ENCODE measurements at regions not wholly inside any gene's neighbourhood (a gene's known extent, or its start where the extent isn't known, plus 50 kb on each side); places are given as distances from the start of the nearest gene placed in this dataset.

DNA sequence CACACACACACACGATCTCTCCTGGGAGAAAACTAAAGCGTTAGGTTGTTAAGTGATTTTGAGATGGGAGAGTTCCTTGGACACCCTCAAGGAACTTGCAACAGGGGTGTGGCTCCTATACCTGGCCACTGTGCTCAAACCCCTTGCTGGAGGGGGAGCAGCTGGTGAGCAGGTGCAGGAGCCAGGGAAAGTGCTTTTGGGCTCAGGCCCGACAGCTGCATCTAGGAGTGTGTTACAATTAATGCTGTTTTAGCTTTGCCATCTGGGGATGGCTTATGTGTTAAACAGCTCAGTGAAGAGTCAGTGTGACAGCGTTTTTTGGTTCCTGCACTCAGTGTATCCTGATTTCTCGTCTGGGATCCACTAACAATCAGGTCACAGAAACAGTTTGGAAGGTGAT, 510.8 kb downstream of the TRIB2 start:
- no peaks in the 10 kb centered on the region for H3K79me2 ChIP-seq (ENCODE audit: insufficient read depth, low read length)
- TF ChIP-seq EZH2phosphoT487 (conservative IDR thresholded peaks at IDR 0.05; ENCODE audit: low read length) = no peak
- TF ChIP-seq, protein P1, sequence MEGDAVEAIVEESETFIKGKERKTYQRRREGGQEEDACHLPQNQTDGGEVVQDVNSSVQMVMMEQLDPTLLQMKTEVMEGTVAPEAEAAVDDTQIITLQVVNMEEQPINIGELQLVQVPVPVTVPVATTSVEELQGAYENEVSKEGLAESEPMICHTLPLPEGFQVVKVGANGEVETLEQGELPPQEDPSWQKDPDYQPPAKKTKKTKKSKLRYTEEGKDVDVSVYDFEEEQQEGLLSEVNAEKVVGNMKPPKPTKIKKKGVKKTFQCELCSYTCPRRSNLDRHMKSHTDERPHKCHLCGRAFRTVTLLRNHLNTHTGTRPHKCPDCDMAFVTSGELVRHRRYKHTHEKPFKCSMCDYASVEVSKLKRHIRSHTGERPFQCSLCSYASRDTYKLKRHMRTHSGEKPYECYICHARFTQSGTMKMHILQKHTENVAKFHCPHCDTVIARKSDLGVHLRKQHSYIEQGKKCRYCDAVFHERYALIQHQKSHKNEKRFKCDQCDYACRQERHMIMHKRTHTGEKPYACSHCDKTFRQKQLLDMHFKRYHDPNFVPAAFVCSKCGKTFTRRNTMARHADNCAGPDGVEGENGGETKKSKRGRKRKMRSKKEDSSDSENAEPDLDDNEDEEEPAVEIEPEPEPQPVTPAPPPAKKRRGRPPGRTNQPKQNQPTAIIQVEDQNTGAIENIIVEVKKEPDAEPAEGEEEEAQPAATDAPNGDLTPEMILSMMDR (IDR thresholded peaks at IDR 0.05; ENCODE audit: insufficient read depth, low read length, poor library complexity, severe bottlenecking) = no peak

DNA sequence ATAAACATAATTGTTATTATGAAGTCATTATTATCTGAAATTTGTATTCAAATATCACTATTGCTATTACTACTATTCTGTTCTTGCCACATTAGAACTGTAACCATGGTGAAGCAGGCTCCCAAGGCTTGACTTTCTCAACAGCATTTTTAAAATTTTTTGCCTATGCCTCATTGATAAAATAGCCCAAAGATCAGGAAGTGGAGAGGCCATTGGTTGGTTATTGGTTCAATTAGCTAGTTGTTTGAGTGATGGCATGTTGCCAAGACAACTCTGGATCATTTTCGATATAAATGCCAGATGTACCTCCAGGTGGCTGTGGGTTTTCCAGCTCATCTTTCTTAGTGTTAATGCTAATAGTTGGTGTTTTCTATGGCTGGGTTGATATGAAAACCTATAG, 513.5 kb downstream of the TRIB2 start:
- Histone ChIP-seq H3K27me3 (ENCODE audit: low read length) (no peaks in the 10 kb centered on the region), H2AFZ (ENCODE audit: low read depth, low read length, severe bottlenecking) (no peak overlapping the region), H3K4me2 (ENCODE audit: low read depth, low read length, poor library complexity, severe bottlenecking) (no peak overlapping the region), H3K9me3 (ENCODE audit: insufficient read depth, low read length) (no peaks in the 10 kb centered on the region), H4K20me1 (ENCODE audit: low read depth, low read length) (no peaks in the 10 kb centered on the region), H3K9me2 (replicated peaks; ENCODE audit: insufficient read depth, low read length) (no peaks in the 10 kb centered on the region), H3K79me2 (ENCODE audit: insufficient read depth, low read length) (no peaks in the 10 kb centered on the region), H3K27ac (ENCODE audit: low read depth, low read length) (no peak overlapping the region), H3K36me3 (ENCODE audit: low read length) (no peaks in the 10 kb centered on the region), H3K9ac (ENCODE audit: low read length) (no peak overlapping the region), H3F3A (ENCODE audit: insufficient read depth) (no peaks in the 10 kb centered on the region), H3K4me3 (ENCODE audit: insufficient read depth, low read length, poor library complexity, severe bottlenecking) (no peak overlapping the region)
- TF ChIP-seq, protein P1 (IDR thresholded peaks at IDR 0.05; ENCODE audit: insufficient read depth, low read length, poor library complexity, severe bottlenecking) = no peak
- no peak for TF ChIP-seq EZH2phosphoT487 (conservative IDR thresholded peaks at IDR 0.05; ENCODE audit: low read length)

More for the DNA sequence above, 510.8 kb downstream of the TRIB2 start:
- Histone ChIP-seq H3K36me3 (ENCODE audit: low read length) (no peaks in the 10 kb centered on the region), H3K9ac (ENCODE audit: low read length) (no peak overlapping the region), H4K20me1 (ENCODE audit: low read depth, low read length) (no peaks in the 10 kb centered on the region), H3K4me3 (ENCODE audit: insufficient read depth, low read length, poor library complexity, severe bottlenecking) (no peak overlapping the region), H3K9me2 (replicated peaks; ENCODE audit: insufficient read depth, low read length) (no peaks in the 10 kb centered on the region), H3K27me3 (ENCODE audit: low read length) (no peaks in the 10 kb centered on the region), H3K4me2 (ENCODE audit: low read depth, low read length, poor library complexity, severe bottlenecking) (no peak overlapping the region), H2AFZ (ENCODE audit: low read depth, low read length, severe bottlenecking) (no peak overlapping the region), H3K27ac (ENCODE audit: low read depth, low read length) (no peak overlapping the region), H3F3A (ENCODE audit: insufficient read depth) (no peaks in the 10 kb centered on the region), H3K9me3 (ENCODE audit: insufficient read depth, low read length) (no peaks in the 10 kb centered on the region)

DNA sequence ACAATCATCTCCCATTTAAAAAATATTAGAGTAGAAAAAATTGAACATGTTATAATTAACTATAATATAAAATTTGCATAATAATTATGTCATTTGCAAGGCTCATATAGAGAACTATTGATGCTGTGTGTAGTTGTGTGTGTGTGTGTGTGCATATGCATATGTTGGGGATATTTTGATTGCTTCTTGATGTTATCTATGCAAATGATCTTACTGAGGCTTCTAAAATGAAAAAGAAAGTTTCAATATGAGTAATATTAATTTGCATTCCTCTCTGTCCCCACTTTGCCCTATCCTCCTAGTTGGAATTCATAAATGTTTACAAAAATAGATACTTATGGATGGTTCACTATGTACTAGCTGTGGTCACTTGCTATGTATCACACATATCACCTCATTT, 523.3 kb downstream of the TRIB2 start:
- Histone ChIP-seq H3K4me2 (ENCODE audit: low read depth, low read length, poor library complexity, severe bottlenecking) (no peak overlapping the region), H3K79me2 (ENCODE audit: insufficient read depth, low read length) (no peaks in the 10 kb centered on the region)
- TF ChIP-seq, protein P1 (IDR thresholded peaks at IDR 0.05; ENCODE audit: insufficient read depth, low read length, poor library complexity, severe bottlenecking) = no peak
- TF ChIP-seq EZH2phosphoT487 (conservative IDR thresholded peaks at IDR 0.05; ENCODE audit: low read length) = no peak

More for the DNA sequence above, 523.3 kb downstream of the TRIB2 start:
- no peak overlapping the region for H3K9ac ChIP-seq (ENCODE audit: low read length)
- H3K36me3 ChIP-seq (ENCODE audit: low read length) = no peaks in the 10 kb centered on the region
- H3K9me2 ChIP-seq (replicated peaks; ENCODE audit: insufficient read depth, low read length) = no peaks in the 10 kb centered on the region
- no peak overlapping the region for H2AFZ ChIP-seq (ENCODE audit: low read depth, low read length, severe bottlenecking)
- H3K4me3 ChIP-seq (ENCODE audit: insufficient read depth, low read length, poor library complexity, severe bottlenecking) = no peak overlapping the region
- no peaks in the 10 kb centered on the region for H3K9me3 ChIP-seq (ENCODE audit: insufficient read depth, low read length)
- no peaks in the 10 kb centered on the region for H3F3A ChIP-seq (ENCODE audit: insufficient read depth)
- H3K27me3 ChIP-seq (ENCODE audit: low read length) = no peaks in the 10 kb centered on the region
- no peaks in the 10 kb centered on the region for H4K20me1 ChIP-seq (ENCODE audit: low read depth, low read length)
- H3K27ac ChIP-seq (ENCODE audit: low read depth, low read length) = no peak overlapping the region
